CD4-positive, alpha-beta T cell treated with Interleukin-17A for 1 hour (primary cell): ENCODE measurements at regions not wholly inside any gene's neighbourhood (a gene's known extent, or its start where the extent isn't known, plus 50 kb on each side); places are given as distances from the start of the nearest gene placed in this dataset.

Experiments used
- DNase-seq: peaks from one replicate; pipeline ENCODE4 v3.0.0-alpha.2; 2020

GRCh38 chr3:186487819-186488218 is 56.4 kb downstream of the CRYGS start:
- DNase-seq: no peak

GRCh38 chr3:186487037-186487436 is 57.1 kb downstream of the CRYGS start:
- DNase-seq: no peak

- no peak for DNase-seq
These were observed 60.4 kb downstream of the CRYGS start for GRCh38 chr3:186483611-186484340.

GRCh38 chr3:186481526-186481925 is 62.7 kb downstream of the CRYGS start:
- no peak for DNase-seq

- no peak for DNase-seq
These were observed 66.3 kb downstream of the CRYGS start for GRCh38 chr3:186477876-186478275.

GRCh38 chr3:186477033-186477432 is 67.1 kb downstream of the CRYGS start:
- DNase-seq: no peak

- no peak for DNase-seq
These were observed 67.6 kb downstream of the CRYGS start for GRCh38 chr3:186476541-186476940.

- no peak for DNase-seq
These were observed 68.1 kb downstream of the CRYGS start for GRCh38 chr3:186476044-186476468.

GRCh38 chr3:186473166-186473565 is 71.0 kb downstream of the CRYGS start:
- DNase-seq: no peak

GRCh38 chr3:186472456-186473008 is 71.6 kb downstream of the CRYGS start:
- DNase-seq: no peak

GRCh38 chr3:186471771-186472170 is 72.4 kb downstream of the CRYGS start:
- no peak for DNase-seq

GRCh38 chr3:186469525-186469924 is 74.7 kb downstream of the CRYGS start:
- no peak for DNase-seq

GRCh38 chr3:186467969-186468368 is 76.2 kb downstream of the CRYGS start:
- DNase-seq: no peak

- DNase-seq: no peak
These were observed 77.7 kb downstream of the CRYGS start for GRCh38 chr3:186466391-186466974.

GRCh38 chr3:186465508-186465907 is 78.7 kb downstream of the CRYGS start:
- DNase-seq: no peak

GRCh38 chr3:186464424-186465093 is 79.6 kb downstream of the CRYGS start:
- DNase-seq: no peak

GRCh38 chr3:186461141-186461540 is 83.0 kb downstream of the CRYGS start:
- no peak for DNase-seq

GRCh38 chr3:186459108-186459467 is 85.1 kb downstream of the CRYGS start:
- DNase-seq: no peak

- DNase-seq: no peak
These were observed 85.7 kb downstream of the CRYGS start for GRCh38 chr3:186458306-186459107.

GRCh38 chr3:186457236-186457635 is 86.9 kb downstream of the CRYGS start:
- no peak for DNase-seq

- DNase-seq: no peak
These were observed 87.4 kb downstream of the CRYGS start for GRCh38 chr3:186456731-186457191.

- DNase-seq: no peak
These were observed 89.1 kb downstream of the CRYGS start for GRCh38 chr3:186454881-186455703.
